Tibial nerve (tissue), 3 donors: ENCODE measurements at regions not wholly inside any gene's neighbourhood (a gene's known extent, or its start where the extent isn't known, plus 50 kb on each side); places are given as distances from the start of the nearest gene placed in this dataset.

Source experiments
- POLR2A ChIP-seq, 2 donors: fragments of 450-650 bp; IDR thresholded peaks; one replicate each; pipeline ENCODE4 v1.6.1; 2017; ENCODE audit warnings: antibody characterized with exemption in 2 of 2, mild to moderate bottlenecking in 2 of 2, moderate library complexity in 2 of 2
- TF ChIP-seq, protein P1 (sequence below), 5 experiments: fragments of 200-600 bp in 3 of 5; fragments of 450-650 bp in 2 of 5; sonication (generic) in 3 of 5; IDR thresholded peaks; one replicate each; pipeline ENCODE4 v1.5.1; 2016 to 2019; ENCODE audit warnings: antibody characterized with exemption in 5 of 5, mild to moderate bottlenecking in 3 of 5, moderate library complexity in 2 of 5

DNA sequence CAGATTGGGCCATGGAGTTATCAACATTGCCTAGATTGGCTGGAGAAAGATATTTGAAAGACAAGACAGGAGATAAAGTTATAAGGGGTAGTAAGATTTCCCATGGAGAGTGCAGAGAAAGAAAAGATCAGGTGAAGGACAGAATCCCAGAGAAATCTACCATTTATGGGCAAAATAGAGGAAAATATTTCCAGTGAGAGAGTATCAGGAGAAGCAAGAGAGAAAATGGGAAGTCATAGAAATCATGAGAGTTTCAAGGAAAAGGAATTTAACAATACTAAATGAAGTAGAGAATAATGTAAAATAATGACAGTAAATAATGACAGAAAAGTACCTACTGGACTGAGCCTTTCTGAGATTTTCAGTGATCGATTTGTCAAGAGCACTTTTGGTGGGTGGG is 447.6 kb upstream of the CHST9 start:
- TF ChIP-seq, protein P1, sequence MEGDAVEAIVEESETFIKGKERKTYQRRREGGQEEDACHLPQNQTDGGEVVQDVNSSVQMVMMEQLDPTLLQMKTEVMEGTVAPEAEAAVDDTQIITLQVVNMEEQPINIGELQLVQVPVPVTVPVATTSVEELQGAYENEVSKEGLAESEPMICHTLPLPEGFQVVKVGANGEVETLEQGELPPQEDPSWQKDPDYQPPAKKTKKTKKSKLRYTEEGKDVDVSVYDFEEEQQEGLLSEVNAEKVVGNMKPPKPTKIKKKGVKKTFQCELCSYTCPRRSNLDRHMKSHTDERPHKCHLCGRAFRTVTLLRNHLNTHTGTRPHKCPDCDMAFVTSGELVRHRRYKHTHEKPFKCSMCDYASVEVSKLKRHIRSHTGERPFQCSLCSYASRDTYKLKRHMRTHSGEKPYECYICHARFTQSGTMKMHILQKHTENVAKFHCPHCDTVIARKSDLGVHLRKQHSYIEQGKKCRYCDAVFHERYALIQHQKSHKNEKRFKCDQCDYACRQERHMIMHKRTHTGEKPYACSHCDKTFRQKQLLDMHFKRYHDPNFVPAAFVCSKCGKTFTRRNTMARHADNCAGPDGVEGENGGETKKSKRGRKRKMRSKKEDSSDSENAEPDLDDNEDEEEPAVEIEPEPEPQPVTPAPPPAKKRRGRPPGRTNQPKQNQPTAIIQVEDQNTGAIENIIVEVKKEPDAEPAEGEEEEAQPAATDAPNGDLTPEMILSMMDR (IDR thresholded peaks at IDR 0.05) = no peak
- no peak for TF ChIP-seq POLR2A (IDR thresholded peaks at IDR 0.05)
